IMR-90 (cell line): ENCODE measurements at regions not wholly inside any gene's neighbourhood (a gene's known extent, or its start where the extent isn't known, plus 50 kb on each side); places are given as distances from the start of the nearest gene placed in this dataset.
"Not testable (repeated sequence)": the region's sequence is repeated elsewhere in the genome, so short reads cannot be mapped to it uniquely, and the experiment has no call there.

Source experiments
- ATAC-seq: fragments of 200-7000 bp; cut with Tn5 transposase; 2 replicates; pipeline ENCODE4 v1.9.1; 2020; ENCODE audit warnings: low read depth, mild to moderate bottlenecking, moderate library complexity
- BruUV-seq: library from RNA; stranded (reverse); fragments of 400-500 nt; replicated peaks from 2 replicates; lab custom pipeline; 2021; lab: Mats Ljungman, UMichigan
- CTCF ChIA-PET: fragments of 300-600 bp; formaldehyde crosslinking; extraction: SDS; loops from one replicate; lab custom pipeline; 2021; ENCODE audit warnings: antibody characterized with exemption; lab: Yijun Ruan, JAX
- POLR2A ChIA-PET: fragments of 300-600 bp; sonication (Branson Sonifier 250); formaldehyde crosslinking; loops from one replicate; lab custom pipeline; 2022; ENCODE audit warnings: antibody characterized with exemption; ENCODE audit not compliant: unreplicated experiment; lab: Charles Lee
- DNase-seq: peaks from one replicate; pipeline ENCODE4 v3.0.0; 2013
- H2AFZ ChIP-seq: replicated peaks from 2 replicates; pipeline ENCODE3; 2013; ENCODE audit warnings: low read length, mild to moderate bottlenecking; ENCODE audit not compliant: poor library complexity
- H2AK5ac ChIP-seq: 2 replicates; pipeline ENCODE4 v1.6.1; 2013; ENCODE audit warnings: low read depth, low read length, inconsistent platforms
- H2AK9ac ChIP-seq: replicated peaks from 2 replicates; pipeline ENCODE3; 2013; ENCODE audit warnings: mild to moderate bottlenecking, low read depth, low read length, moderate library complexity; ENCODE audit not compliant: poor library complexity
- H2BK120ac ChIP-seq: 2 replicates; pipeline ENCODE4 v1.6.1; 2013; ENCODE audit warnings: low read depth, low read length, inconsistent platforms
- H2BK15ac ChIP-seq: 3 replicates; pipeline ENCODE4 v1.6.1; 2013; ENCODE audit warnings: low read depth, low read length, inconsistent platforms
- H2BK20ac ChIP-seq: 2 replicates; pipeline ENCODE4 v1.6.1; 2013; ENCODE audit warnings: low read depth, mild to moderate bottlenecking, inconsistent platforms, low read length, moderate library complexity
- H2BK5ac ChIP-seq: 2 replicates; pipeline ENCODE4 v1.6.1; 2013; ENCODE audit warnings: mild to moderate bottlenecking, low read depth, low read length, inconsistent platforms; ENCODE audit not compliant: poor library complexity, severe bottlenecking
- H3K14ac ChIP-seq: replicated peaks from 2 replicates; pipeline ENCODE4 v1.6.1; 2013; ENCODE audit warnings: low read depth, low read length, inconsistent platforms
- H3K18ac ChIP-seq: 2 replicates; pipeline ENCODE4 v1.6.1; 2013; ENCODE audit warnings: low read depth, low read length, control low read depth
- H3K23ac ChIP-seq: 2 replicates; pipeline ENCODE4 v1.6.1; 2013; ENCODE audit warnings: low read depth, low read length, inconsistent platforms
- H3K27ac ChIP-seq: 2 replicates; pipeline ENCODE4 v1.5.1; 2013; ENCODE audit warnings: mild to moderate bottlenecking, control low read depth, low read length; ENCODE audit not compliant: insufficient read depth
- H3K27me3 ChIP-seq: 2 replicates; pipeline ENCODE4 v1.6.1; 2013; ENCODE audit warnings: low read length; ENCODE audit not compliant: control insufficient read depth, insufficient read depth
- H3K36me3 ChIP-seq: 2 replicates; pipeline ENCODE4 v1.6.1; 2013; ENCODE audit warnings: low read length, mixed read lengths; ENCODE audit not compliant: control insufficient read depth, insufficient read depth
- H3K4ac ChIP-seq: 2 replicates; pipeline ENCODE4 v1.6.1; 2013; ENCODE audit warnings: low read depth, low read length, inconsistent platforms
- H3K4me1 ChIP-seq: 2 replicates; pipeline ENCODE4 v1.6.1; 2013; ENCODE audit warnings: low read length, mixed read lengths; ENCODE audit not compliant: control insufficient read depth, insufficient read depth
- H3K4me2 ChIP-seq: 2 replicates; pipeline ENCODE4 v1.6.1; 2013; ENCODE audit warnings: low read depth, mild to moderate bottlenecking, control low read depth, low read length, moderate library complexity
- H3K4me3 ChIP-seq: 2 replicates; pipeline ENCODE4 v1.5.1; 2013; ENCODE audit warnings: low read depth, mild to moderate bottlenecking, control low read depth, low read length, moderate library complexity; ENCODE audit not compliant: insufficient read depth
- H3K56ac ChIP-seq: 2 replicates; pipeline ENCODE4 v1.6.1; 2013; ENCODE audit warnings: low read length, inconsistent platforms; ENCODE audit not compliant: insufficient read depth; ENCODE audit errors: extremely low read depth
- H3K79me1 ChIP-seq, 2 experiments: 2 replicates each; pipeline ENCODE4 v1.6.1; 2013; ENCODE audit warnings: low read length in 2 of 2, inconsistent platforms in 1 of 2, low read depth in 1 of 2
- H3K9ac ChIP-seq: 2 replicates; pipeline ENCODE4 v1.6.1; 2013; ENCODE audit warnings: low read depth, low read length, control low read depth
- H3K9me1 ChIP-seq: 2 replicates; pipeline ENCODE4 v1.6.1; 2013; ENCODE audit warnings: low read length, inconsistent platforms; ENCODE audit not compliant: insufficient read depth
- H3K9me3 ChIP-seq: 2 replicates; pipeline ENCODE4 v1.6.1; 2013; ENCODE audit warnings: low read length; ENCODE audit not compliant: control insufficient read depth, insufficient read depth
- H4K20me1 ChIP-seq: 2 replicates; pipeline ENCODE4 v1.6.1; 2013; ENCODE audit warnings: low read length, inconsistent platforms; ENCODE audit not compliant: insufficient read depth
- H4K5ac ChIP-seq: 2 replicates; pipeline ENCODE4 v1.6.1; 2013; ENCODE audit warnings: mild to moderate bottlenecking, low read depth, low read length, control low read depth
- H4K8ac ChIP-seq, 2 experiments: 2 replicates each; pipeline ENCODE4 v1.6.1; 2013; ENCODE audit warnings: low read depth in 2 of 2, low read length in 2 of 2, control low read depth in 1 of 2, inconsistent platforms in 1 of 2
- H4K91ac ChIP-seq: 2 replicates; pipeline ENCODE4 v1.6.1; 2013; ENCODE audit warnings: low read depth, low read length, inconsistent platforms; ENCODE audit not compliant: insufficient read depth
- WGBS, 2 experiments: methylation state at CpG; one replicate each; pipeline versions ENCODE4 v1.1.5 to v1.1.7; 2013; ENCODE audit warnings: missing lambda C conversion rate in 2 of 2; ENCODE audit not compliant: insufficient read length in 1 of 2; ENCODE audit errors: extremely low coverage in 2 of 2; 5-methylcytosine and 5-hydroxymethylcytosine counted together
- dilution Hi-C: fragments of 300-500 bp; cut with HindIII; formaldehyde crosslinking; loops from one replicate; pipeline ENCODE4 v1.14.3; 2018; ENCODE audit warnings: low sequenced_read_pairs; ENCODE audit not compliant: unreplicated experiment
- in situ Hi-C: fragments of 300-500 bp; cut with MboI; formaldehyde crosslinking; loops from 3 replicates; pipeline ENCODE4 v1.14.3; 2019; ENCODE audit warnings: low sequenced_read_pairs, inconsistent platforms, mixed read lengths
- intact Hi-C: fragments of 100-400 bp; cut with micrococcal nuclease; formaldehyde crosslinking; loops from 2 replicates; pipeline ENCODE4 v1.10.0; 2022

- H4K91ac ChIP-seq, H3K18ac ChIP-seq, in situ Hi-C loops, H2BK15ac ChIP-seq, H3K9me3 ChIP-seq, BruUV-seq, H3K23ac ChIP-seq, DNase-seq, H2AK5ac ChIP-seq, H3K4ac ChIP-seq, dilution Hi-C loops, H3K9ac ChIP-seq, H3K4me1 ChIP-seq, H3K9me1 ChIP-seq, H3K56ac ChIP-seq, H2AK9ac ChIP-seq, POLR2A ChIA-PET, H4K5ac ChIP-seq, H4K8ac ChIP-seq, H2BK5ac ChIP-seq, H3K4me3 ChIP-seq, intact Hi-C loops, H2AFZ ChIP-seq, H3K4me2 ChIP-seq, H2BK20ac ChIP-seq, H3K27ac ChIP-seq, H3K14ac ChIP-seq, ATAC-seq, H4K20me1 ChIP-seq, H2BK120ac ChIP-seq, H3K27me3 ChIP-seq, H3K79me1 ChIP-seq, H3K36me3 ChIP-seq, CTCF ChIA-PET: not testable (repeated sequence)
- WGBS, 2 experiments, result 0% methylated on average over 1 of the region's 2 CpGs; no CpG with 5 or more reads in 1 of the 2 experiments
These were observed 99.1 kb upstream of the PLEKHG1 start for GRCh38 chr6:150500568-150500967.
